Fibroblast of pulmonary artery (primary cell): ENCODE measurements at regions not wholly inside any gene's neighbourhood (a gene's known extent, or its start where the extent isn't known, plus 50 kb on each side); places are given as distances from the start of the nearest gene placed in this dataset.

Source experiments
- DNase-seq: peaks from one replicate; pipeline ENCODE4 v3.0.0-alpha.2; 2010; ENCODE audit warnings: low read depth
- H3K4me3 ChIP-seq: replicated peaks from 2 replicates; pipeline ENCODE4 v1.5.1; 2011; ENCODE audit warnings: low read depth, mild to moderate bottlenecking, control low read depth, low read length, moderate library complexity
- CTCF ChIP-seq: IDR thresholded peaks from 2 replicates; pipeline ENCODE4 v1.5.1; 2011; ENCODE audit warnings: mild to moderate bottlenecking, control low read depth, low read length, inconsistent platforms; ENCODE audit errors: missing control alignments

GRCh38 chr12:43294916-43295315, 257.1 kb downstream of the ADAMTS20 start:
- no peak for TF ChIP-seq CTCF
- no peak for DNase-seq
- H3K4me3 ChIP-seq, result no peak overlapping the region

- H3K4me3 ChIP-seq, result no peak overlapping the region
- no peak for TF ChIP-seq CTCF
- DNase-seq, result no peak
Measured at GRCh38 chr12:43294147-43294546, 257.9 kb downstream of the ADAMTS20 start.

- TF ChIP-seq CTCF, result no peak
- DNase-seq, result peak; percentile 70
- H3K4me3 ChIP-seq, result no peak overlapping the region
Measured at GRCh38 chr12:43293396-43293795, 258.6 kb downstream of the ADAMTS20 start.

- DNase-seq, result peak; percentile 86
- no peak overlapping the region for H3K4me3 ChIP-seq
- no peak for TF ChIP-seq CTCF
Measured at GRCh38 chr12:43292699-43293098, 259.3 kb downstream of the ADAMTS20 start.

GRCh38 chr12:43291516-43291915, 260.5 kb downstream of the ADAMTS20 start:
- no peak overlapping the region for H3K4me3 ChIP-seq
- TF ChIP-seq CTCF, result no peak
- DNase-seq, result peak; percentile 65

- TF ChIP-seq CTCF, result no peak
- H3K4me3 ChIP-seq, result no peak overlapping the region
- no peak for DNase-seq
Measured at GRCh38 chr12:43290836-43291235, 261.2 kb downstream of the ADAMTS20 start.

GRCh38 chr12:43289426-43289801, 262.6 kb downstream of the ADAMTS20 start:
- TF ChIP-seq CTCF, result no peak
- no peak overlapping the region for H3K4me3 ChIP-seq
- DNase-seq, result peak; percentile 82
